Suprapubic skin (tissue), 4 donors: ENCODE measurements at regions not wholly inside any gene's neighbourhood (a gene's known extent, or its start where the extent isn't known, plus 50 kb on each side); places are given as distances from the start of the nearest gene placed in this dataset.

Experiments used
- CTCF ChIP-seq, 2 donors: fragments of 200-600 bp in 1 of 2; fragments of 450-650 bp in 1 of 2; sonication (generic) in 1 of 2; IDR thresholded peaks; one replicate each; pipeline ENCODE4 v1.5.1; 2016 to 2019; ENCODE audit warnings: antibody characterized with exemption in 2 of 2, mild to moderate bottlenecking in 1 of 2, moderate library complexity in 1 of 2
- EP300 ChIP-seq: sonication (generic); formaldehyde crosslinking; IDR thresholded peaks from one replicate; pipeline ENCODE4 v1.6.1; 2017; ENCODE audit warnings: antibody characterized with exemption
- POLR2A ChIP-seq, 2 donors: fragments of 450-650 bp; IDR thresholded peaks; one replicate each; pipeline ENCODE4 v1.6.1; 2017; ENCODE audit warnings: antibody characterized with exemption in 2 of 2, mild to moderate bottlenecking in 2 of 2, moderate library complexity in 2 of 2
- POLR2AphosphoS5 ChIP-seq, 3 donors: sonication (generic); formaldehyde crosslinking; IDR thresholded peaks; one replicate each; pipeline ENCODE4 v1.6.1; 2017; ENCODE audit warnings: antibody characterized with exemption in 3 of 3

GRCh38 chr18:33901894-33902512, 322.7 kb downstream of the NOL4 start:
- TF ChIP-seq CTCF (IDR thresholded peaks at IDR 0.05) (no peak), POLR2AphosphoS5 (IDR thresholded peaks at IDR 0.05) (no peak), POLR2A (IDR thresholded peaks at IDR 0.05) (no peak), EP300 (no peak)
